K562 (cell line): ENCODE measurements at regions not wholly inside any gene's neighbourhood (a gene's known extent, or its start where the extent isn't known, plus 50 kb on each side); places are given as distances from the start of the nearest gene placed in this dataset.

Experiments
- CTCF ChIP-seq, 3 experiments: IDR thresholded peaks in 2 of 3; conservative IDR thresholded peaks in 1 of 3; 2 replicates each; pipeline ENCODE4 v1.5.1; 2011 to 2012; ENCODE audit warnings: low read length in 3 of 3, mild to moderate bottlenecking in 3 of 3, control low read depth in 2 of 3, improper control_type of control experiment in 1 of 3, inconsistent platforms in 1 of 3, low read depth in 1 of 3, mixed read lengths in 1 of 3, moderate library complexity in 1 of 3; ENCODE audit not compliant: insufficient read depth in 2 of 3
- EHMT2 ChIP-seq: fragments of 450-650 bp; IDR thresholded peaks from 2 replicates; pipeline ENCODE4 v1.6.1; 2018; ENCODE audit warnings: antibody characterized with exemption
- KDM1A ChIP-seq, 2 experiments: fragments of 450-650 bp; IDR thresholded peaks; 2 replicates each; pipeline ENCODE4 v1.6.1; 2016; ENCODE audit warnings: mild to moderate bottlenecking in 2 of 2
- MAX ChIP-seq: sonication (generic); formaldehyde crosslinking; IDR thresholded peaks from 2 replicates; pipeline ENCODE4 v1.9.0; 2022; ENCODE audit warnings: mild to moderate bottlenecking, missing genetic modification reagents
- POLR2AphosphoS5 ChIP-seq: IDR thresholded peaks from 2 replicates; pipeline ENCODE4 v1.6.1; 2011; ENCODE audit warnings: mild to moderate bottlenecking, low read depth, low read length, moderate library complexity; ENCODE audit not compliant: control insufficient read depth, insufficient read depth
- POLR2G ChIP-seq: fragments of 200-400 bp; formaldehyde crosslinking; IDR thresholded peaks from 2 replicates; pipeline ENCODE4 v1.6.1; 2017; ENCODE audit warnings: low read depth, mild to moderate bottlenecking, antibody characterized with exemption, low read length, moderate library complexity
- RAD51 ChIP-seq: fragments of 450-650 bp; IDR thresholded peaks from 2 replicates; pipeline ENCODE4 v1.7.1; 2016; ENCODE audit warnings: low read depth, mild to moderate bottlenecking, borderline replicate concordance
- UBTF ChIP-seq, 2 experiments: IDR thresholded peaks; 2 replicates each; pipeline ENCODE4 v1.6.1; 2012; ENCODE audit warnings: improper control_type of control experiment in 2 of 2, low read depth in 2 of 2, low read length in 2 of 2, borderline replicate concordance in 1 of 2
- ZNF76 ChIP-seq: fragments of 250-450 bp; sonication (Bioruptor Pico); IDR thresholded peaks from 2 replicates; pipeline ENCODE4 v1.4.0; 2020; ENCODE audit warnings: mild to moderate bottlenecking, moderate library complexity, borderline replicate concordance

- TF ChIP-seq POLR2G: no peak
- TF ChIP-seq MAX (CRISPR knock-in tag): no peak
- TF ChIP-seq KDM1A (IDR thresholded peaks at IDR 0.05): no peak
- no peak for TF ChIP-seq EHMT2
- no peak for TF ChIP-seq POLR2AphosphoS5
- no peak for TF ChIP-seq ZNF76 (CRISPR knock-in tag)
- no peak for TF ChIP-seq UBTF (IDR thresholded peaks at IDR 0.05; ENCODE audit: borderline replicate concordance in 1 of 2, low read depth in 2 of 2, low read length in 2 of 2)
- TF ChIP-seq CTCF (IDR thresholded peaks at IDR 0.05 in 2 of 3, conservative IDR thresholded peaks at IDR 0.05 in 1 of 3; ENCODE audit: insufficient read depth in 2 of 3, low read depth in 1 of 3, low read length in 3 of 3): no peak
- no peak for TF ChIP-seq RAD51
Measured at GRCh38 chr6:88556663-88557062, 390.5 kb upstream of the CNR1 start.
